Cardiac muscle cell (in vitro differentiated cells and primary cell): ENCODE measurements at regions not wholly inside any gene's neighbourhood (a gene's known extent, or its start where the extent isn't known, plus 50 kb on each side); places are given as distances from the start of the nearest gene placed in this dataset.
"Not testable (repeated sequence)": the region's sequence is repeated elsewhere in the genome, so short reads cannot be mapped to it uniquely, and the experiment has no call there.

Experiments used
- DNase-seq, 2 donors: peaks; one replicate each; pipeline versions ENCODE4 v3.0.0 to v3.0.0-alpha.2; 2010 to 2017; ENCODE audit warnings: low read depth in 1 of 2, low spot score in 1 of 2
- H3K27ac ChIP-seq: fragments of 200-600 bp; sonication (generic); 2 replicates; pipeline ENCODE4 v1.5.1; 2016
- H3K27me3 ChIP-seq: fragments of 200-600 bp; sonication (generic); 2 replicates; pipeline ENCODE4 v1.6.0; 2016; ENCODE audit warnings: control low read depth
- H3K36me3 ChIP-seq: fragments of 200-600 bp; sonication (generic); 2 replicates; pipeline ENCODE4 v1.5.1; 2016; ENCODE audit warnings: control low read depth
- H3K4me1 ChIP-seq: fragments of 200-600 bp; sonication (generic); 2 replicates; pipeline ENCODE4 v1.8.1; 2017; ENCODE audit warnings: low read depth, mild to moderate bottlenecking, mixed run types
- H3K4me3 ChIP-seq: fragments of 200-600 bp; sonication (generic); 2 replicates; pipeline ENCODE4 v1.5.1; 2016; ENCODE audit warnings: mild to moderate bottlenecking
- H3K9me3 ChIP-seq: fragments of 200-600 bp; sonication (generic); 2 replicates; pipeline ENCODE4 v1.5.1; 2017; ENCODE audit warnings: low read depth, mild to moderate bottlenecking, control low read depth
- CTCF ChIP-seq: IDR thresholded peaks from 2 replicates; pipeline ENCODE4 v1.5.1; 2012; ENCODE audit warnings: low read depth, mild to moderate bottlenecking, low read length

GRCh38 chr3:96347289-96347688 is 467.1 kb upstream of the EPHA6 start:
- H3K27me3 ChIP-seq = no peaks in the 10 kb centered on the region
- H3K9me3 ChIP-seq = no peaks in the 10 kb centered on the region
- no peaks in the 10 kb centered on the region for H3K36me3 ChIP-seq
- H3K4me1 ChIP-seq = no peaks in the 10 kb centered on the region
- H3K27ac ChIP-seq = no peak overlapping the region
- TF ChIP-seq CTCF = no peak
- DNase-seq = no peak
- no peak overlapping the region for H3K4me3 ChIP-seq

DNA sequence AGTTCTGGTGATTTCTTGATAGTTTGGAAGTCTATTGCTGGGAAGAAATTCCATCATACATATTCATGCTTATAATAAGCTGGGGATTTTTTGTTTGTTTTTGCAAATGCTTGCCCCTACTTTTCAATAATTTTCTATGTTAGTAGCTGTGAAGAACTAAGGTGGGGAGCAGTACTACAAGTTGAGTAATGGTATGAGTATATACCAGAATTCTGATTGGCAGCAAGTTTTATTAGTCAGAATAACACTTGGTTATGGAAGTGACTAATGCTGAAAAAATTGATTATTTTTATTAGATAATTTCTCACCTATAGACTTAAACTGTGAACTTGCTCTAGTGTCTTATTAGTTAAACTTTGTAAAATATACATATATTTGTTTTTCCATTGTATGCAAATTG is 462.8 kb upstream of the EPHA6 start:
- DNase-seq, H3K4me1 ChIP-seq, H3K36me3 ChIP-seq, H3K4me3 ChIP-seq, H3K27me3 ChIP-seq, H3K9me3 ChIP-seq, H3K27ac ChIP-seq: not testable (repeated sequence)

DNA sequence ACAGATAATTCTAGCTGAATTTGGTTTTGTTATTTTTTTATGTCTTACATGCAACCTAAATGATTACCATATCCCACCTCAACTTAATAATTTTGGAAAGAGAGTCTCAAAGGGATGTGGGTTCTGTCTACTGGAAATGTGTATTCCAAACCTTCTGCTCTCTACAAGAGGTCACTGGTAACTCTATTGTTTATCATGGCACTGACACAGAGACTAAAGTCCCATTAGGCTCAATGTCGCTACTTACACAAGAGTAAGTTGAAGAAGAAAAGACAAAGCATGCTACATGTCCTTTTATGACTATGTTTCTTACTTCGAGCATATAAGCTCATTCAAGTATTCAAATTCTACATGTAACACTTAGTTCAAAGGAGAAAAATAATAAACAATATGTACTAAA is 460.3 kb upstream of the EPHA6 start:
- no peaks in the 10 kb centered on the region for H3K36me3 ChIP-seq
- no peak for DNase-seq
- no peaks in the 10 kb centered on the region for H3K4me1 ChIP-seq
- no peak overlapping the region for H3K4me3 ChIP-seq
- no peaks in the 10 kb centered on the region for H3K27me3 ChIP-seq
- H3K27ac ChIP-seq = no peak overlapping the region
- no peak for TF ChIP-seq CTCF
- no peaks in the 10 kb centered on the region for H3K9me3 ChIP-seq

DNA sequence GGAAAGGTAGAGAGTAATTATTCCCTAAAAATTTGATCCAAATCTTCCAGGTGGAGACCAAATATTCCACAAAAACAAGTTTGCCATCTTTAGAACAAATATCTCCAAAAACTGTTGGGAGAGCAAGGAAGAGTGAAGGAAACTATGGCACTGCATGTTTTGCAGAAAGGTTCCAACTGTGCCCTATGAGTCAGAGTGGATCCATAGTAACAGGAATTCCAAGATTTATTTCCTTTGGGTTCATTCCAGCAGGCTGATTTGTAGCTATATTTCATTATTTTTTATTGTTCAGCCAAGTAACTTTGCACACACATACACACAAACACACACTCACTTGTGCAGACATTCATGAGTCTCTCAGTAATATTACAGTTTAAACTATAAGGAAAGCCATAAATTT is 459.7 kb upstream of the EPHA6 start:
- H3K4me3 ChIP-seq = no peak overlapping the region
- no peak for TF ChIP-seq CTCF
- H3K27me3 ChIP-seq = no peaks in the 10 kb centered on the region
- H3K4me1 ChIP-seq = no peaks in the 10 kb centered on the region
- DNase-seq = no peak
- H3K27ac ChIP-seq = no peak overlapping the region
- H3K9me3 ChIP-seq = no peaks in the 10 kb centered on the region
- H3K36me3 ChIP-seq = no peaks in the 10 kb centered on the region

GRCh38 chr3:96361241-96361640 is 453.2 kb upstream of the EPHA6 start:
- Histone ChIP-seq H3K27ac (no peak overlapping the region), H3K9me3 (no peaks in the 10 kb centered on the region), H3K4me1 (no peaks in the 10 kb centered on the region), H3K27me3 (no peaks in the 10 kb centered on the region), H3K4me3 (no peak overlapping the region), H3K36me3 (no peaks in the 10 kb centered on the region)
- TF ChIP-seq CTCF = no peak
- DNase-seq = no peak

DNA sequence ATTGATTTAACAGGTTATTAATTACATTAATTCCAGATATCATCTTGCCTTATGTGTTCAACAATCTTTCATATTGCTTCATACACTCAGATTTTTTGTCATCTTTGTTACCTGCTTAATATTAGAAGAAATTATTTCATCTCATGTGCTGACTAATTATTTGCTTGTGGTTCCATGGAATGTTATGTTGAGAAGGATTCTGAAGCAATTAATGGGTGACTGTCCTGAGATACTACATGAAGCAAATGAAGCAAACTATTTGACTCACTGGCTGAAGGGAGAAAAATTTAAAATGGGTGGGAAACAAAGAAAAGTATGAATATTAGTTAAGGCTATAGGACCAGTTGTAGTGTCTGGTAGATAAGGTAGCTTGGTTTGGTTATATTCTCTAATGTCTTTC is 443.8 kb upstream of the EPHA6 start:
- no peak for DNase-seq
- no peaks in the 10 kb centered on the region for H3K4me1 ChIP-seq
- H3K9me3 ChIP-seq = no peaks in the 10 kb centered on the region
- TF ChIP-seq CTCF = no peak
- no peaks in the 10 kb centered on the region for H3K36me3 ChIP-seq
- H3K27me3 ChIP-seq = no peaks in the 10 kb centered on the region
- no peak overlapping the region for H3K4me3 ChIP-seq
- no peak overlapping the region for H3K27ac ChIP-seq
